ENCODE measurements at regions not wholly inside any gene's neighbourhood (a gene's known extent, or its start where the extent isn't known, plus 50 kb on each side); places are given as distances from the start of the nearest gene placed in this dataset.

DNA sequence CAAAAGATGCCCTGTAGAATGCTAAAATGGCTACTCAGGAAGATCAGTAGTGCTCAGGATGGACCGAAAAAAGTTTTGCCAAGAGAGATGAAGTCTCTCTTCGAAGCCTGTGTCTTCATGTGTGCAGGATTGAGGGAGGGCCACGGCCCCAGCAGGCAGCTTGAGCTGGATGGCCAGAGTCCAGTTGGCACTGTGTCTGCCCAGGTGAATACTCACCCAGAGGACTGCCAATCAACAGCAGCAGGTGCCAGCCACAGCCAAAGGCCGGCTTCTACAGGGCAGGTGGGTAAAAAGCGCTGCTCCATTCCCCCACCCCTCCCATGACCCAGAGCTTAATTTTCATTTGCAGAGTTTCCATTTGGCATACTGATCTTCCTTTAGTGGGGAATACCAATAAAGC lies 287.9 kb upstream of the ZNF608 start:
- TF ChIP-seq, protein P1, sequence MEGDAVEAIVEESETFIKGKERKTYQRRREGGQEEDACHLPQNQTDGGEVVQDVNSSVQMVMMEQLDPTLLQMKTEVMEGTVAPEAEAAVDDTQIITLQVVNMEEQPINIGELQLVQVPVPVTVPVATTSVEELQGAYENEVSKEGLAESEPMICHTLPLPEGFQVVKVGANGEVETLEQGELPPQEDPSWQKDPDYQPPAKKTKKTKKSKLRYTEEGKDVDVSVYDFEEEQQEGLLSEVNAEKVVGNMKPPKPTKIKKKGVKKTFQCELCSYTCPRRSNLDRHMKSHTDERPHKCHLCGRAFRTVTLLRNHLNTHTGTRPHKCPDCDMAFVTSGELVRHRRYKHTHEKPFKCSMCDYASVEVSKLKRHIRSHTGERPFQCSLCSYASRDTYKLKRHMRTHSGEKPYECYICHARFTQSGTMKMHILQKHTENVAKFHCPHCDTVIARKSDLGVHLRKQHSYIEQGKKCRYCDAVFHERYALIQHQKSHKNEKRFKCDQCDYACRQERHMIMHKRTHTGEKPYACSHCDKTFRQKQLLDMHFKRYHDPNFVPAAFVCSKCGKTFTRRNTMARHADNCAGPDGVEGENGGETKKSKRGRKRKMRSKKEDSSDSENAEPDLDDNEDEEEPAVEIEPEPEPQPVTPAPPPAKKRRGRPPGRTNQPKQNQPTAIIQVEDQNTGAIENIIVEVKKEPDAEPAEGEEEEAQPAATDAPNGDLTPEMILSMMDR (IDR thresholded peaks at IDR 0.05) = no peak
- TF ChIP-seq POLR2A (IDR thresholded peaks at IDR 0.05) = no peak
